K562 (cell line): ENCODE measurements at regions not wholly inside any gene's neighbourhood (a gene's known extent, or its start where the extent isn't known, plus 50 kb on each side); places are given as distances from the start of the nearest gene placed in this dataset.

ENCODE experiments used
- CTCF ChIP-seq, 3 experiments: IDR thresholded peaks in 2 of 3; conservative IDR thresholded peaks in 1 of 3; 2 replicates each; pipeline ENCODE4 v1.5.1; 2011 to 2012; ENCODE audit warnings: low read length in 3 of 3, mild to moderate bottlenecking in 3 of 3, control low read depth in 2 of 3, improper control_type of control experiment in 1 of 3, inconsistent platforms in 1 of 3, low read depth in 1 of 3, mixed read lengths in 1 of 3, moderate library complexity in 1 of 3; ENCODE audit not compliant: insufficient read depth in 2 of 3
- DMBX1 ChIP-seq: fragments of 250-450 bp; sonication (Bioruptor Pico); IDR thresholded peaks from 2 replicates; pipeline ENCODE4 v1.8.0; 2022; ENCODE audit warnings: inconsistent platforms, mild to moderate bottlenecking, moderate library complexity, borderline replicate concordance
- ETV1 ChIP-seq: fragments of 450-650 bp; conservative IDR thresholded peaks from 2 replicates; pipeline ENCODE4 v1.6.1; 2016; ENCODE audit warnings: missing genetic modification characterization, control low read depth, low read depth, missing compliant biosample characterization
- GTF2A2 ChIP-seq: IDR thresholded peaks from 2 replicates; pipeline ENCODE4 v1.6.1; 2016; ENCODE audit warnings: mild to moderate bottlenecking, missing genetic modification characterization, missing compliant biosample characterization
- MCM3 ChIP-seq: fragments of 450-650 bp; IDR thresholded peaks from 2 replicates; pipeline ENCODE4 v1.6.1; 2016
- MEF2D ChIP-seq: conservative IDR thresholded peaks from 2 replicates; pipeline ENCODE4 v1.6.1; 2016; ENCODE audit warnings: low read depth, missing genetic modification characterization, missing compliant biosample characterization
- MIER1 ChIP-seq: fragments of 450-650 bp; IDR thresholded peaks from 2 replicates; pipeline ENCODE4 v1.6.1; 2016; ENCODE audit warnings: antibody characterized with exemption, mild to moderate bottlenecking, low read depth
- POLR3A ChIP-seq: IDR thresholded peaks from 2 replicates; pipeline ENCODE4 v1.6.1; 2011; ENCODE audit warnings: borderline replicate concordance, mild to moderate bottlenecking, moderate library complexity; ENCODE audit not compliant: insufficient read length, insufficient read depth; ENCODE audit errors: extremely low read depth
- RAD51 ChIP-seq: fragments of 450-650 bp; IDR thresholded peaks from 2 replicates; pipeline ENCODE4 v1.7.1; 2016; ENCODE audit warnings: low read depth, mild to moderate bottlenecking, borderline replicate concordance
- RBBP5 ChIP-seq: fragments of 200-600 bp; sonication (generic); IDR thresholded peaks from 2 replicates; pipeline ENCODE4 v1.6.1; 2012; ENCODE audit warnings: borderline replicate concordance, mild to moderate bottlenecking, low read length, control low read depth, inconsistent platforms; ENCODE audit not compliant: insufficient read depth, poor library complexity, severe bottlenecking
- TCF7 ChIP-seq: sonication (generic); IDR thresholded peaks from 2 replicates; pipeline ENCODE4 v1.6.1; 2016; ENCODE audit warnings: antibody characterized with exemption, borderline replicate concordance
- ZBTB40 ChIP-seq, 2 experiments: fragments of 450-650 bp in 1 of 2; sonication (generic) in 1 of 2; formaldehyde crosslinking in 1 of 2; IDR thresholded peaks; 2 replicates each; pipeline versions ENCODE4 v1.7.1 to v1.9.0; 2016 to 2022; ENCODE audit warnings: inconsistent platforms in 1 of 2, mild to moderate bottlenecking in 1 of 2, missing genetic modification reagents in 1 of 2
- ZNF239 ChIP-seq: fragments of 250-450 bp; sonication (Bioruptor Pico); IDR thresholded peaks from 2 replicates; pipeline ENCODE4 v1.4.0; 2020; ENCODE audit warnings: mild to moderate bottlenecking
- ZNF253 ChIP-seq: fragments of 250-450 bp; sonication (Bioruptor Pico); conservative IDR thresholded peaks from 2 replicates; pipeline ENCODE4 v1.6.1; 2021; ENCODE audit warnings: mild to moderate bottlenecking
- ZNF639 ChIP-seq, 2 experiments: fragments of 200-800 bp in 1 of 2; sonication (Bioruptor generic) in 1 of 2; sonication (generic) in 1 of 2; formaldehyde crosslinking in 1 of 2; IDR thresholded peaks in 1 of 2; conservative IDR thresholded peaks in 1 of 2; 2 replicates each; pipeline versions ENCODE4 v1.5.0 to v1.6.1; 2016 to 2020; ENCODE audit warnings: missing compliant biosample characterization in 1 of 2, missing genetic modification characterization in 1 of 2, missing genetic modification reagents in 1 of 2

GRCh38 chr6:146889303-146889702, 290.5 kb downstream of the ADGB start (continued):
- TF ChIP-seq ZBTB40 (IDR thresholded peaks at IDR 0.05) (no peak), ZBTB40 (CRISPR knock-in tag; IDR thresholded peaks at IDR 0.05) (no peak), RAD51 (no peak), MEF2D (tag) (0 out of 2 replicates have a peak, but pooled peaks have one; percentile 27), POLR3A (no peak), ZNF253 (CRISPR knock-in tag) (no peak), CTCF (IDR thresholded peaks at IDR 0.05 in 2 of 3, conservative IDR thresholded peaks at IDR 0.05 in 1 of 3; ENCODE audit: insufficient read depth in 2 of 3, low read depth in 1 of 3, low read length in 3 of 3) (0 out of 6 replicates have a peak, but pooled peaks of 1 of the 3 experiments have one; percentile 11), TCF7 (no peak), ZNF239 (CRISPR knock-in tag) (0 out of 2 replicates have a peak, but pooled peaks have one; percentile 6), MIER1 (no peak), DMBX1 (CRISPR knock-in tag) (peak; percentile 13; the same call in 1 of the 2 replicates), GTF2A2 (no peak), RBBP5 (no peak), MCM3 (no peak), ZNF639 (CRISPR knock-in tag; conservative IDR thresholded peaks at IDR 0.05 in 1 of 2, IDR thresholded peaks at IDR 0.05 in 1 of 2) (peak in 1 of 2 experiments; percentile 57; a peak in 1 of 4 replicates), ETV1 (tag) (no peak)
